ENCODE measurements at regions not wholly inside any gene's neighbourhood (a gene's known extent, or its start where the extent isn't known, plus 50 kb on each side); places are given as distances from the start of the nearest gene placed in this dataset.

GRCh38 chr4:181982437-181982836 is 260.8 kb upstream of the TENM3 start:
- H3K9me3 Mint-ChIP-seq (ENCODE audit: low read depth): no peaks in the 10 kb centered on the region
- peaks cover 4% of the 10 kb centered on the region for H3K4me1 Mint-ChIP-seq (ENCODE audit: low read depth)
- no peak for TF ChIP-seq CTCF (IDR thresholded peaks at IDR 0.05; ENCODE audit: unreplicated experiment)
- peaks cover 13% of the 10 kb centered on the region for H3K27me3 Mint-ChIP-seq
- no peak overlapping the region for H3K27ac Mint-ChIP-seq
- DNase-seq (ENCODE audit: low spot score, unreplicated experiment): no peak
- no peak overlapping the region for H3K4me3 Mint-ChIP-seq (ENCODE audit: low read depth)
- H3K36me3 Mint-ChIP-seq (ENCODE audit: insufficient read depth): no peaks in the 10 kb centered on the region

GRCh38 chr4:181982856-181983255 is 260.3 kb upstream of the TENM3 start:
- Mint-ChIP-seq H3K36me3 (ENCODE audit: insufficient read depth) (no peaks in the 10 kb centered on the region), H3K27me3 (peaks cover 13% of the 10 kb centered on the region), H3K27ac (no peak overlapping the region), H3K4me3 (ENCODE audit: low read depth) (no peak overlapping the region), H3K9me3 (ENCODE audit: low read depth) (no peaks in the 10 kb centered on the region), H3K4me1 (ENCODE audit: low read depth) (peaks cover 4% of the 10 kb centered on the region)
- no peak for TF ChIP-seq CTCF (IDR thresholded peaks at IDR 0.05; ENCODE audit: unreplicated experiment)
- DNase-seq (ENCODE audit: low spot score, unreplicated experiment): no peak

- Mint-ChIP-seq H3K4me1 (ENCODE audit: low read depth) (peaks cover 2% of the 10 kb centered on the region), H3K27ac (no peak overlapping the region), H3K4me3 (ENCODE audit: low read depth) (no peak overlapping the region), H3K9me3 (ENCODE audit: low read depth) (no peaks in the 10 kb centered on the region), H3K36me3 (ENCODE audit: insufficient read depth) (no peaks in the 10 kb centered on the region), H3K27me3 (peaks cover 17% of the 10 kb centered on the region)
- TF ChIP-seq CTCF (IDR thresholded peaks at IDR 0.05; ENCODE audit: unreplicated experiment): no peak
- no peak for DNase-seq (ENCODE audit: low spot score, unreplicated experiment)
Measured at GRCh38 chr4:181987392-181987791, 255.8 kb upstream of the TENM3 start.

- TF ChIP-seq CTCF (IDR thresholded peaks at IDR 0.05; ENCODE audit: unreplicated experiment): no peak
- no peak for DNase-seq (ENCODE audit: low spot score, unreplicated experiment)
- Mint-ChIP-seq H3K4me1 (ENCODE audit: low read depth) (no peaks in the 10 kb centered on the region), H3K27me3 (peaks cover 17% of the 10 kb centered on the region), H3K9me3 (ENCODE audit: low read depth) (no peaks in the 10 kb centered on the region), H3K4me3 (ENCODE audit: low read depth) (no peak overlapping the region), H3K27ac (no peak overlapping the region), H3K36me3 (ENCODE audit: insufficient read depth) (no peaks in the 10 kb centered on the region)
Measured at GRCh38 chr4:181989071-181989470, 254.1 kb upstream of the TENM3 start.

- Mint-ChIP-seq H3K4me1 (ENCODE audit: low read depth) (no peaks in the 10 kb centered on the region), H3K27ac (no peak overlapping the region), H3K4me3 (ENCODE audit: low read depth) (no peak overlapping the region), H3K9me3 (ENCODE audit: low read depth) (no peaks in the 10 kb centered on the region), H3K27me3 (peaks cover 9% of the 10 kb centered on the region), H3K36me3 (ENCODE audit: insufficient read depth) (no peaks in the 10 kb centered on the region)
- DNase-seq (ENCODE audit: low spot score, unreplicated experiment): no peak
- no peak for TF ChIP-seq CTCF (IDR thresholded peaks at IDR 0.05; ENCODE audit: unreplicated experiment)
Measured at GRCh38 chr4:181991369-181992108, 251.7 kb upstream of the TENM3 start.
